Erythroblast (primary cell): ENCODE measurements at regions not wholly inside any gene's neighbourhood (a gene's known extent, or its start where the extent isn't known, plus 50 kb on each side); places are given as distances from the start of the nearest gene placed in this dataset.

Experiments used
- DNase-seq, 2 experiments: peaks; one replicate each; lab custom pipeline; 2025; lab: John Stamatoyannopoulos, UW
- GATA1 ChIP-seq: IDR thresholded peaks from 2 replicates; pipeline ENCODE4 v1.6.1; 2011; ENCODE audit warnings: low read depth, mild to moderate bottlenecking, control low read depth, low read length, moderate library complexity
- POLR2A ChIP-seq: IDR thresholded peaks from 2 replicates; pipeline ENCODE4 v1.6.1; 2011; ENCODE audit warnings: mild to moderate bottlenecking, low read length

- TF ChIP-seq POLR2A (no peak), GATA1 (no peak)
- DNase-seq: no peak
Observed at GRCh38 chr1:190022709-190023108, 455.0 kb downstream of the BRINP3 start.

- DNase-seq: no peak
- TF ChIP-seq GATA1: no peak
- no peak for TF ChIP-seq POLR2A
Observed at GRCh38 chr1:190029441-190029840, 448.2 kb downstream of the BRINP3 start.

DNA sequence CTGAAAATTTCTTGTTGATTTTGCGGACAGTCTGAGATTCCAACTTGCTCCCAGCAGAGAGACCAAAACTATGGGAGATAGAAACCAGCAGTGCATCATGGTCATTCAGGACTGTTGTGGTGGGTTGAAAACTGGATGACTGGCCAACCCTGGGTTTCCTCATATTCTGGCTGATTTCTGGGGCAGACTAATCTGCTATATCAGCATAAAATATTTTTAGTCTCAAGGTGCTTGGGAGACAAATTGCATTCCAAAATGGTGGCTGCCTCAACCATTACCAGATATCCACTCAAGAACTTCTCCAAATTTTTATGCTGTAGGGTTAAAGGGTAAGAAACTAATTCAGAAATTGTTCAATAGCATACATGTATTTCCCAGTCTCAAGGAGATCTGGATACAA is 434.0 kb downstream of the BRINP3 start:
- no peak for DNase-seq
- TF ChIP-seq GATA1 (no peak), POLR2A (no peak)

DNA sequence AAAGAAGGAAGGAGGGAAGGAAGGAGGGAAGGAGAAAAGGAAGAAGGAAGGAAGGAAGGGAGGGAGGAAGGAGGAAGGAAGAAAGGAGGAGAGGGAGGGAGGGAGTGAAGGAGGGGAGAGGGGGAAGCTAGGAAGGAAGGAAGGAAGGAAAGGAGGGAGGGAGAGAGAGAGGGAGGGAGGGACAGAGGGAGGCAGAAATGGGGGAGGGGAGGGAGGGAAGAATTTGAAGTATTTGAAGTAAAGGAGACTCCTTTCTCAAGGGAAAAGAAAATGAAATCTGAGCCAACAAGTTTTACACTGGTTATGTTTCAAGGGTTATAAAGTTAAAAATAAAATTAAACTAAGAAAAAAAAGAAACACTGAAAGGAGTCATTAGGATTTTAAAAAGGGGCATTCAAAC is 431.4 kb downstream of the BRINP3 start:
- no peak for DNase-seq
- TF ChIP-seq POLR2A (no peak), GATA1 (no peak)
